IPS-15b (cell line): ENCODE measurements at regions not wholly inside any gene's neighbourhood (a gene's known extent, or its start where the extent isn't known, plus 50 kb on each side); places are given as distances from the start of the nearest gene placed in this dataset.

Experiments used
- H3K27me3 ChIP-seq: one replicate; pipeline ENCODE4 v1.6.1; 2013; ENCODE audit warnings: low read length; ENCODE audit not compliant: control insufficient read depth, insufficient read depth
- H3K36me3 ChIP-seq: one replicate; pipeline ENCODE4 v1.6.1; 2013; ENCODE audit warnings: low read length; ENCODE audit not compliant: control insufficient read depth, insufficient read depth
- H3K4me1 ChIP-seq: one replicate; pipeline ENCODE4 v1.6.1; 2013; ENCODE audit warnings: mild to moderate bottlenecking, low read length; ENCODE audit not compliant: control insufficient read depth, insufficient read depth
- H3K4me3 ChIP-seq: one replicate; pipeline ENCODE4 v1.5.1; 2013; ENCODE audit warnings: low read depth, low read length
- H3K9ac ChIP-seq: one replicate; pipeline ENCODE4 v1.6.1; 2013; ENCODE audit warnings: low read depth, mild to moderate bottlenecking, low read length
- H3K9me3 ChIP-seq: one replicate; pipeline ENCODE4 v1.6.1; 2013; ENCODE audit warnings: mild to moderate bottlenecking, low read length; ENCODE audit not compliant: control insufficient read depth, insufficient read depth

DNA sequence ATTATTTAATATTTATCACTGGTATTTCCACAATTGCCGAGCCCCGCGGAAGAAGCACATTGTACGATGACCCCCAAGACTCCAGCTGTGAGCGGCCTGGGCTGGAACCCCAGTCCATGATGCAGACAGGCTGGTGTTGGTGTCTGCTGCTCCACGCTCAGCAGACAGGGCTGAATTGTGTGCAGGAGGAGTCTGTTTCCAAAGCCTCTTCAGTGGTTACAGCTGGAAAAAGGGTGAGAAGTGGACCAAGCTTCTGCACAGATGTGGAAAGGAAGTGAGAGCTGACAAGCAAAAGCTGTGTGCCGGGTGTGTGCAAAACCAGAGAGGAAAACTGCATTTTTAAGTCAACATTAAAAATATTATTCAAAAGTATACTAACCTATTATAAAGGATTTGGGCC, 500.4 kb downstream of the GALR1 start:
- Histone ChIP-seq H3K4me3 (no peak overlapping the region), H3K4me1 (peaks cover 2% of the 10 kb centered on the region), H3K9ac (no peak overlapping the region), H3K36me3 (no peaks in the 10 kb centered on the region), H3K9me3 (no peaks in the 10 kb centered on the region), H3K27me3 (no peaks in the 10 kb centered on the region)

DNA sequence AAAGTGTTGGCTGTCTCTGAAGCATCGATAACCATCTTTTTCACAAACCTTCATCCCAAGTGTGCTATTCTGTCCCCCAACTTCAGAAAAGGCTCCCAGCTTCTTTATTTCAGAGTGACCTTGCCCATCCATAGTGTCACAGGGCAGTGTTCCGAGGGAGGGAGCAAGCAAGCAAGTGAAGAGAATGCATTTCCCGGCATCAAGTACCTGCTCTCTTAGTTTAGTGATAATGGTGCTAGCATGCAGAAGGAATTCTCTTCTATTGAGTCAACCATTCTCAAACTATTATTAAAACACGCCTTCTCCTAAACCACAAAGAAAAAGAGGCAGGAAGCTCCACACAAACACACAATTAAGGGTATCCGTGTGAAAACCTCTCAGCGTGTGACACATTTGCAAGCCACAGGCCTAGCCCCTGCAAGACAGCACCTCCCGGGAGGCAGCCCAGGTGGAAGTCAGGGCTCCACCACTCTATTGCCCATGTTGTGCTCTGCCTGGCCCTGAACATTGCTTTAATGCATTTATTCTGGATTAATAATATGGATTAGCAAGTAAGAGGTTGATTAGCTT, 504.9 kb downstream of the GALR1 start:
- no peak overlapping the region for H3K9ac ChIP-seq
- H3K4me1 ChIP-seq: peaks cover 2% of the 10 kb centered on the region
- no peak overlapping the region for H3K4me3 ChIP-seq
- H3K36me3 ChIP-seq: no peaks in the 10 kb centered on the region
- H3K9me3 ChIP-seq: no peaks in the 10 kb centered on the region
- H3K27me3 ChIP-seq: no peaks in the 10 kb centered on the region

DNA sequence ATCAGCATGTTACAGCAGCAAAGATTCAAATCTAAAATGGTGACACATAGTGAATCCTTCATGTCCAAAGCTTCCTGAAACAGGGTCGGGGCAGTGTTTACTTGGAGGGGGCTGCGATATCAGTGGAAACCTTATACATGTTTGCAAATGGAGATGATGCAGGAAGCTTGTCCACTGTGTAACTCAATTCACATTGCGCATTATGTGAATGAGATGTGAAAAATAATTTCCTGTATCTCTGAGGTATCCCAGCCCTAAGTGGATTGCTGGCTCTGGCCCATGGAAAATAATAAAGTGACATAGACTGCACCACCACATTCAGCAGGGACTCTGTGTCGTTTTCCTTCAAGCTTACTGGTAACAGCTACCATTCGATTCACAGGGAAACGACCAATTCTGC, 505.5 kb downstream of the GALR1 start:
- H3K27me3 ChIP-seq: no peaks in the 10 kb centered on the region
- H3K4me3 ChIP-seq: no peak overlapping the region
- no peaks in the 10 kb centered on the region for H3K36me3 ChIP-seq
- H3K9me3 ChIP-seq: no peaks in the 10 kb centered on the region
- H3K4me1 ChIP-seq: peaks cover 2% of the 10 kb centered on the region
- no peak overlapping the region for H3K9ac ChIP-seq

DNA sequence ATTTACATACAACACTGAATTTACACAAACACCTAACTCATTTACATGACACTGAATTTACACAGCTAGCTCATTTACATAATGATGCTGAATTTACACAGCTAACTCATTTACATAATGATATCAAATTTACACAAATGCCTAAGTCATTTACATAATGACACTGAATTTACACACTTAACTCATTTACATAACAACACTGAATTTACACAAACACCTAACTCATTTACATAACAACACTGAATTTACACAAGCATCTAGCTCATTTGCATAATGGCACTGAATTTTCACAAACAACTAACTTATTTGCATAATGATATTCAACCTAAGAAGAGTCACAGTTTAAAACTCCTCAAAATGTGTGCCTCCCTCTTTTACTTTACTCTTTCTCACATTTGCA, 511.7 kb downstream of the GALR1 start:
- Histone ChIP-seq H3K4me1 (no peaks in the 10 kb centered on the region), H3K36me3 (no peaks in the 10 kb centered on the region), H3K9me3 (no peaks in the 10 kb centered on the region), H3K4me3 (no peak overlapping the region), H3K9ac (no peak overlapping the region), H3K27me3 (no peaks in the 10 kb centered on the region)

DNA sequence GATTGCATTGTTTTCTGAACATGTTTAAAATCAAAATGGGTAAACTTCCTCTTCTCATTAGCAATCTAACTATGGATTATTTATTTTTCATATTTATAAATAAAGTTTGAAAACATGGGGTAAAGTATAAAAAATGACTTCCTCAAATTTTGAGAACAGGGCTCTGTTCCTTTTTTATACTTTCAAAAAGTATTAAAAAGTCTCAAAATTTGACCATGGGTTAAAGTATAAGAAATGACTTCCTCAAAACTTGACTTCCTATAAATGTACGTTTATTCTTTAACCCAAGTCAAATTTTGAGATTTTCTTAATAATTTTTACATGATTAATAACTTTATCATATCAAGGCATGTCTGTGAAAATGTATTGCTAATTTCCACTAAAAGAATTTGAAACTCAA, 512.4 kb downstream of the GALR1 start:
- Histone ChIP-seq H3K4me1 (no peaks in the 10 kb centered on the region), H3K27me3 (no peaks in the 10 kb centered on the region), H3K9me3 (no peaks in the 10 kb centered on the region), H3K4me3 (no peak overlapping the region), H3K9ac (no peak overlapping the region), H3K36me3 (no peaks in the 10 kb centered on the region)

DNA sequence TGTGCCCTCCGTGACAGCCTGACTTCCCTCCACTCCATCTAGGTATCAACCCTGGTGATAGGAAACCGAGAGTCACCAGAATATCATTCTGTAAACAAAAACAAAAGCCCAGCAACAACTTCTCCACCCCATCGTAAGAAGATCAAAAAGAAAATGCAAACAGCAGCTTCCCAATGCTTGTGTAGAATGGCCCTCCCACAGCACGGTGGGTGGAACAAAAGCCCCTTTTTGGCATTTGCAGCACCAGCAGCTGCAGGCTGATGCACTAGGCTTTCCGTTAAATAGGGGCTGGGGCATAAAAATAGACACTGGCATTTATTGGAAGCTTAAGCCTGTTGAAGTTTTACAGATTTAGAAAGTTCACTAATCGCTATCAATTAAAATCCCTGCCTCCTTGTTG, 513.0 kb downstream of the GALR1 start:
- no peaks in the 10 kb centered on the region for H3K36me3 ChIP-seq
- H3K9me3 ChIP-seq: no peaks in the 10 kb centered on the region
- H3K4me1 ChIP-seq: no peaks in the 10 kb centered on the region
- H3K27me3 ChIP-seq: no peaks in the 10 kb centered on the region
- no peak overlapping the region for H3K9ac ChIP-seq
- H3K4me3 ChIP-seq: no peak overlapping the region

DNA sequence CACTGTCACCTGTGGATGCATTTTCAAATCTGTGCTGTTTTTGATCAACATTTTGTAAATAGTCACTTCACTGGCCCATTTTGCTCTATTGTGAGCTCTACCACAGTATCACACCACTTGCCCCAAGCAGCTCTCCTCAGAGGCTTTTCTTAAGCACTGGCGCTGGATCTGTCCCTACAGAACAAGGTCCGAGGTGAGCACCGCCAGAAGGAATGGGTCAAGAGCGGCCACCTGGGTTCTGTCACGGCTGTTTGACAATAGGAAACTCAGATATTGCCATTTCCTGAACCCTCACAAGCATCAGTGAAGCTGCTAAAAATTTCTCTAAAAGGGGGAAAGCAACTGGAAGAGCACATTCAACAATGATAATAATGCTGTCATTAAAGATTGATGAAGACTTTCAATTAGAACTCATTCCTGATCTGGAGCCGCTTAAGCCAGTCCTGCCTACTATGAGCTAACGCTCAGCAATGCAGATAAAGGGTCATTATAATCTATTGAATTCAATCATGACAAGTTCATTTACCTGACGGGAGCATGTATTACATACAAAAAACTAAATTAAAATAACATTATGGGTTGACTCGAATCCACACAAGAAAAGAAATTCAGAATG, 514.0 kb downstream of the GALR1 start:
- no peaks in the 10 kb centered on the region for H3K4me1 ChIP-seq
- no peak overlapping the region for H3K4me3 ChIP-seq
- H3K9ac ChIP-seq: no peak overlapping the region
- H3K27me3 ChIP-seq: no peaks in the 10 kb centered on the region
- H3K36me3 ChIP-seq: no peaks in the 10 kb centered on the region
- no peaks in the 10 kb centered on the region for H3K9me3 ChIP-seq

DNA sequence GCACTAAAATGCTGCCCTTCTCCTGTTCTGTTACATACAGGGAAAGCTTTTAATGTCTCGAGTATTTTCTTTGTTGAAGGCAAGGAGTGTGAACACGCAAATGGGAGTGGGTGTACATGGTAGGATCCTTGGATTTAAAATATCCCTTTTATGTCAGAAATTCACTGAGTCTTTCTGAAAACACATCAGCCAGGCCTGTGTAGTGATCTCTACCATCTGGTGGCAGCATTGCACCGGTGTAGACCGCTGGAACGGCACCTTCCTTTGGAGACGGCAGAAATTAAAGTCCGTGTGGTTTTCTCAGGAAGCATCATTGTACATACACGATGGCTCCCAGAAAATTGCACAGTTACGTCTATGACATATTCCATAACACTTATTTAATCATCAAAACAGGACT, 515.8 kb downstream of the GALR1 start:
- no peaks in the 10 kb centered on the region for H3K36me3 ChIP-seq
- no peaks in the 10 kb centered on the region for H3K4me1 ChIP-seq
- H3K27me3 ChIP-seq: no peaks in the 10 kb centered on the region
- no peak overlapping the region for H3K9ac ChIP-seq
- H3K9me3 ChIP-seq: no peaks in the 10 kb centered on the region
- H3K4me3 ChIP-seq: no peak overlapping the region

DNA sequence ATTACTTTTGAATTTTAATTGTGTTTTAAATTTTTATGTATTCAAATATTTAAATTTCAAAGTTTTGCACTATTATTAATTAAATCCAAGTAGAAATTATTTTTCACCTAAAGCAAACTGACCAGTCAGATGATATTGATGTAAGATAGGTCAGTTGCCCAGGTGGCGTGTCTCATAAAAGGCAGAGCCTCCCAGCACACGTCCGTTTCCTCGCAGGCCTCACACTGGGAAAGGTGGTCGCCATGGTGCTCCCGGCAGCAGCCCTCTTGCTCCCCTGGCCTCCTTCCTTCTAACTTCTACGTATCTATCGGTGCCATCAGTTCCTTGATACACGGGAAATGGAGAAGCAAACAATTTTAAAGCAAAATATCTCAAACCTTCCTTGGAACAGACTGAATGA, 516.8 kb downstream of the GALR1 start:
- Histone ChIP-seq H3K9me3 (no peaks in the 10 kb centered on the region), H3K4me3 (no peak overlapping the region), H3K27me3 (no peaks in the 10 kb centered on the region), H3K9ac (no peak overlapping the region), H3K4me1 (no peaks in the 10 kb centered on the region), H3K36me3 (no peaks in the 10 kb centered on the region)

DNA sequence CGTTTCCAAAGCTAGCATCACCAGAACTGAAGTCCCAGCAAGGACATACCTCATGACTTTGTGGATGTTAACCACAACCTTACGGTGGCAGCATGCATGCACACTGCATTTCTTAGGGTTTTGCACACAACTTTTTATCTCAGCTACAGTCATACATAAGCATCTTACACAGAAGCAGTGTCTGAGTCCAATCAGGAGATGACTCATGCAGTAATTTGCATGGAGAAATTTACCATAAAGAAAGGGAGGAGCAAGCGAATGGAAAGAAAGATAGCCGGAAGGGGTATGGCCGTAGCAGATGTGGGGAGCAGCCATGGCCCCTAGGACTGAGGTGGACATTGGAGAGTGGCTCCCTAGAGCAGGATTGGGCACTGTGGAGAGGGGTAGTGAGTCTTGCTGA, 522.5 kb downstream of the GALR1 start:
- H3K4me3 ChIP-seq: no peak overlapping the region
- no peaks in the 10 kb centered on the region for H3K9me3 ChIP-seq
- no peaks in the 10 kb centered on the region for H3K27me3 ChIP-seq
- no peak overlapping the region for H3K9ac ChIP-seq
- no peaks in the 10 kb centered on the region for H3K36me3 ChIP-seq
- no peaks in the 10 kb centered on the region for H3K4me1 ChIP-seq

DNA sequence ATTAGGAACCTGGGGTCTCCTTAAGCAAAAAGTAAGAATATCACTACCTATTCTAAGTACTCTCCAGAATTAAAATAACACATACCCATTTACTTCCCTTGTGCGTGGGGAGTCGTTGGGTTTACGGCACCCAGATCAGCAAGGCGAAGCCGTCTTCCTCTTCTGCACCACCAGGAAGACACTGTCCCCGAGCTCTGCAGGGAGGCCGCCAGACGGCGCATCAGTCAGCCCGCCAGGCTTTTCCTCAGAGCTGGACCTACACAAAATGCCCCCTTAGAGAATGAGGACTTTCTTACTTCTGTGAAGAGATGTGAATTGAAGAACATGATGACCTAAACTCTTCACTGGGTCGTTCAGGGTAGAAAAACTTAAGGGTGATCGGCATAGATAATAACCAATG, 526.5 kb downstream of the GALR1 start:
- H3K4me3 ChIP-seq: no peak overlapping the region
- H3K27me3 ChIP-seq: no peaks in the 10 kb centered on the region
- H3K9me3 ChIP-seq: no peaks in the 10 kb centered on the region
- no peak overlapping the region for H3K9ac ChIP-seq
- no peaks in the 10 kb centered on the region for H3K4me1 ChIP-seq
- no peaks in the 10 kb centered on the region for H3K36me3 ChIP-seq

DNA sequence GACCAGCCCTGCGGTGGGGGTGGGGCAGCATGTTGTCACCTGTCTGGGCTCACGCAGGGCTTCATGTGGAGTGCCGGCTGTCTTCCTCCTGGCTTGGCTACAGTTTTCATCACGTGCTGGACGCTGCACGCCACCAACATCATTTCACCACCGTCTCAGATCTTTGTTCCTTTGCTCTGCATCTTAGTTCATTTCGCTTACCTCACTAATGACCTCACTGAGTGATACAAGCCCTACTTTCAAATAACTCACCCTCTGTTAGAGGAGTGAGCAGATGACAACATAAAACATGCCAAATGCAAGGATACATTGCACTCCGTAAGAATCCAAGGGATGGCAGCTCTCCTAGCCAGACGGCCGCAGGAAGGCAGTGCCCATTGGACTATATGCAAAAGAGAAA, 527.5 kb downstream of the GALR1 start:
- H3K9me3 ChIP-seq: no peaks in the 10 kb centered on the region
- no peak overlapping the region for H3K9ac ChIP-seq
- H3K4me3 ChIP-seq: no peak overlapping the region
- H3K27me3 ChIP-seq: no peaks in the 10 kb centered on the region
- H3K4me1 ChIP-seq: no peaks in the 10 kb centered on the region
- H3K36me3 ChIP-seq: no peaks in the 10 kb centered on the region
